Kidney epithelial cell (primary cell): ENCODE measurements at regions not wholly inside any gene's neighbourhood (a gene's known extent, or its start where the extent isn't known, plus 50 kb on each side); places are given as distances from the start of the nearest gene placed in this dataset.
"Not testable (repeated sequence)": the region's sequence is repeated elsewhere in the genome, so short reads cannot be mapped to it uniquely, and the experiment has no call there.

ENCODE experiments used
- DNase-seq: peaks from one replicate; pipeline ENCODE4 v3.0.0-alpha.2; 2010; ENCODE audit warnings: low read depth
- H3K27me3 ChIP-seq: 2 replicates; pipeline ENCODE4 v1.6.0; 2011; ENCODE audit warnings: low read length; ENCODE audit not compliant: control insufficient read depth, insufficient read depth
- H3K36me3 ChIP-seq: 2 replicates; pipeline ENCODE4 v1.5.1; 2011; ENCODE audit warnings: low read length; ENCODE audit not compliant: control insufficient read depth, insufficient read depth
- H3K4me3 ChIP-seq: 2 replicates; pipeline ENCODE4 v1.5.1; 2011; ENCODE audit warnings: low read depth, mild to moderate bottlenecking, control low read depth, low read length
- CTCF ChIP-seq: IDR thresholded peaks from 2 replicates; pipeline ENCODE4 v1.5.1; 2011; ENCODE audit warnings: mild to moderate bottlenecking, moderate library complexity, low read length, control low read depth, inconsistent platforms; ENCODE audit not compliant: insufficient read depth, poor library complexity, severe bottlenecking

GRCh38 chr17:27944546-27945332 is 51.6 kb upstream of the LYRM9 start:
- Histone ChIP-seq H3K27me3 (peaks cover 5% of the 10 kb centered on the region), H3K4me3 (no peak overlapping the region), H3K36me3 (no peaks in the 10 kb centered on the region)
- no peak for DNase-seq
- no peak for TF ChIP-seq CTCF

- Histone ChIP-seq H3K4me3 (no peak overlapping the region), H3K36me3 (no peaks in the 10 kb centered on the region), H3K27me3 (peaks cover 5% of the 10 kb centered on the region)
- no peak for DNase-seq
- TF ChIP-seq CTCF: no peak
Observed at GRCh38 chr17:27945333-27945616, 52.1 kb upstream of the LYRM9 start.

GRCh38 chr17:27945953-27946352 is 52.8 kb upstream of the LYRM9 start:
- peaks cover 2% of the 10 kb centered on the region for H3K27me3 ChIP-seq

GRCh38 chr17:27946513-27946912 is 53.3 kb upstream of the LYRM9 start:
- no peak for DNase-seq
- H3K36me3 ChIP-seq: no peaks in the 10 kb centered on the region
- no peak for TF ChIP-seq CTCF
- no peak overlapping the region for H3K4me3 ChIP-seq
- peaks cover 2% of the 10 kb centered on the region for H3K27me3 ChIP-seq

More at GRCh38 chr17:27945953-27946352, 52.8 kb upstream of the LYRM9 start:
- Histone ChIP-seq H3K4me3 (no peak overlapping the region), H3K36me3 (no peaks in the 10 kb centered on the region)
- TF ChIP-seq CTCF: no peak
- DNase-seq: no peak

GRCh38 chr17:27947005-27947406 is 53.8 kb upstream of the LYRM9 start:
- no peak overlapping the region for H3K4me3 ChIP-seq
- peaks cover 2% of the 10 kb centered on the region for H3K27me3 ChIP-seq
- no peak for DNase-seq
- no peak for TF ChIP-seq CTCF
- H3K36me3 ChIP-seq: no peaks in the 10 kb centered on the region

GRCh38 chr17:27949304-27949703 is 56.1 kb upstream of the LYRM9 start:
- Histone ChIP-seq H3K4me3 (no peak overlapping the region), H3K27me3 (peaks cover 5% of the 10 kb centered on the region), H3K36me3 (no peaks in the 10 kb centered on the region)
- no peak for TF ChIP-seq CTCF
- no peak for DNase-seq

GRCh38 chr17:27950225-27950624 is 57.1 kb upstream of the LYRM9 start:
- not testable (repeated sequence) for H3K36me3 ChIP-seq, H3K4me3 ChIP-seq, DNase-seq, H3K27me3 ChIP-seq
